Mesothelial cell of epicardium (in vitro differentiated cells): ENCODE measurements at regions not wholly inside any gene's neighbourhood (a gene's known extent, or its start where the extent isn't known, plus 50 kb on each side); places are given as distances from the start of the nearest gene placed in this dataset.
"Not testable (repeated sequence)": the region's sequence is repeated elsewhere in the genome, so short reads cannot be mapped to it uniquely, and the experiment has no call there.

Experiments
- DNase-seq, 2 experiments: peaks; one replicate each; pipeline ENCODE4 v3.0.0; 2021; ENCODE audit warnings: low spot score in 2 of 2; ENCODE audit not compliant: unreplicated experiment in 2 of 2
- H3K27ac Mint-ChIP-seq: 2 replicates; pipeline ENCODE4 v1.8.0; 2021; ENCODE audit warnings: mixed read lengths
- H3K27me3 Mint-ChIP-seq: 2 replicates; pipeline ENCODE4 v1.8.0; 2021; ENCODE audit warnings: low read depth, mixed read lengths
- H3K36me3 Mint-ChIP-seq: 2 replicates; pipeline ENCODE4 v1.8.0; 2021; ENCODE audit warnings: mixed read lengths
- H3K4me1 Mint-ChIP-seq: 2 replicates; pipeline ENCODE4 v1.8.0; 2021; ENCODE audit warnings: mixed read lengths
- H3K4me3 Mint-ChIP-seq: 2 replicates; pipeline ENCODE4 v1.8.0; 2021; ENCODE audit warnings: mild to moderate bottlenecking, moderate library complexity, mixed read lengths
- H3K9me3 Mint-ChIP-seq: 2 replicates; pipeline ENCODE4 v1.8.0; 2021; ENCODE audit warnings: mixed read lengths
- TF ChIP-seq, protein P1 (sequence below): fragments of 200-600 bp; sonication (generic); IDR thresholded peaks from one replicate; pipeline ENCODE4 v1.5.0; 2021; ENCODE audit warnings: antibody characterized with exemption; ENCODE audit not compliant: unreplicated experiment

DNA sequence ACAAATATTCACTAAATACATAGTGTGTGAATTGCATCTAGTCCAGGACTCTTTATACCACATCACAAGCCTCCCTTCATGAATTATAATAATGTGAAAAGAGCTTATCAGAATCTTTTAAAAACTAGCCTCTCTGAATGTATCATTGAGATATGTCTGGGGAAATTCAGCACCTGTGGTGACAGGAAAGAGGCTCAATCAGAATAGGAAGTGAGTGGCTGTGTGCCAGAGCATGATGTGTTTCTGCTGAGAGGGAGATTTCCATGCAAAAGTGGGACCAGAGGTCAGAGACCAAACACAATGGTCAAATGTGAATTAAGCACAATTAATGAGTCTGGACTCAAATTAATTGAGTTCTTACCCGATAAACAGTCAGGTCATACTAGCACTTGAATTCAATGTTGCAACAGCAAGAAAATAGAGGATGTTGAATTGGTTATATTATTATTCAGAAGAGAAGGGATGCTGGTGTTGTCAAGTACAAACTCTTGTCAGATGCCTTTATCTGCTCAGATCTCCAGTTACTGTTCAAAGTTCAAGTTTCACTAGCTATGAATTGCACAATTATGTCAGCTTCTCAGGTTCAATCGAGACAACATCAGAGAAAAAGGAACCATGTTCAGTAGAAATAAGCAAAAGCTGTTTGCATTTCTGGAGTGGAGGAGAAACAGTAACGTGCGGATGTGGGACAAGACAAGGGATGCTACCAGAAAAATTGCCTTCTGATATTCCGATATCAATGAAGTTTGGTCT lies 226.2 kb downstream of the ZNF326 start:
- peaks cover 17% of the 10 kb centered on the region for H3K9me3 Mint-ChIP-seq
- H3K27me3 Mint-ChIP-seq, result no peaks in the 10 kb centered on the region
- DNase-seq, result no peak
- H3K4me3 Mint-ChIP-seq, result no peak overlapping the region
- peaks cover 12% of the 10 kb centered on the region for H3K4me1 Mint-ChIP-seq
- H3K27ac Mint-ChIP-seq, result no peak overlapping the region
- TF ChIP-seq, protein P1, sequence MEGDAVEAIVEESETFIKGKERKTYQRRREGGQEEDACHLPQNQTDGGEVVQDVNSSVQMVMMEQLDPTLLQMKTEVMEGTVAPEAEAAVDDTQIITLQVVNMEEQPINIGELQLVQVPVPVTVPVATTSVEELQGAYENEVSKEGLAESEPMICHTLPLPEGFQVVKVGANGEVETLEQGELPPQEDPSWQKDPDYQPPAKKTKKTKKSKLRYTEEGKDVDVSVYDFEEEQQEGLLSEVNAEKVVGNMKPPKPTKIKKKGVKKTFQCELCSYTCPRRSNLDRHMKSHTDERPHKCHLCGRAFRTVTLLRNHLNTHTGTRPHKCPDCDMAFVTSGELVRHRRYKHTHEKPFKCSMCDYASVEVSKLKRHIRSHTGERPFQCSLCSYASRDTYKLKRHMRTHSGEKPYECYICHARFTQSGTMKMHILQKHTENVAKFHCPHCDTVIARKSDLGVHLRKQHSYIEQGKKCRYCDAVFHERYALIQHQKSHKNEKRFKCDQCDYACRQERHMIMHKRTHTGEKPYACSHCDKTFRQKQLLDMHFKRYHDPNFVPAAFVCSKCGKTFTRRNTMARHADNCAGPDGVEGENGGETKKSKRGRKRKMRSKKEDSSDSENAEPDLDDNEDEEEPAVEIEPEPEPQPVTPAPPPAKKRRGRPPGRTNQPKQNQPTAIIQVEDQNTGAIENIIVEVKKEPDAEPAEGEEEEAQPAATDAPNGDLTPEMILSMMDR, result no peak
- H3K36me3 Mint-ChIP-seq, result peaks cover 9% of the 10 kb centered on the region

DNA sequence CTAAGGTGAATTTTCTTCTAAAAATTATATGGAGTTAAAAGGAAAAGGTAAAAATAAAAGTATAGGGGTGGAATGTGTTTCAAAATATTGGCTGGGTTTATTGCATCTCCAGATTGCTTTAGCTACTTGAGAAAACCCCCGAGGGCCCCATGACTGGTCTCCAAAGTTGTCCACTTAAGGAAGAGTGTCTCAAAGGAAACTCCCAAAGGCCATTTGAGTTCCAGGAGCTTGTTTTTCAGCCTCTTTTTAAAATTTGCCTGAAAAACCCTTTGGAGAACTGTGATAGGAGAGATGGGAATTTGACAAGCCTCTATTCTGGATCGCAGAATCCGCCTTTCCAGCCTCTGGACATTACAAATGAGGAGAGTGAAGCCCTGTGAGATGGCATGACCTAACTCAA lies 225.6 kb downstream of the ZNF326 start:
- peaks cover 17% of the 10 kb centered on the region for H3K9me3 Mint-ChIP-seq
- TF ChIP-seq, protein P1, result no peak
- peaks cover 12% of the 10 kb centered on the region for H3K4me1 Mint-ChIP-seq
- no peak overlapping the region for H3K4me3 Mint-ChIP-seq
- no peak overlapping the region for H3K27ac Mint-ChIP-seq
- H3K27me3 Mint-ChIP-seq, result no peaks in the 10 kb centered on the region
- peaks cover 9% of the 10 kb centered on the region for H3K36me3 Mint-ChIP-seq
- no peak for DNase-seq

DNA sequence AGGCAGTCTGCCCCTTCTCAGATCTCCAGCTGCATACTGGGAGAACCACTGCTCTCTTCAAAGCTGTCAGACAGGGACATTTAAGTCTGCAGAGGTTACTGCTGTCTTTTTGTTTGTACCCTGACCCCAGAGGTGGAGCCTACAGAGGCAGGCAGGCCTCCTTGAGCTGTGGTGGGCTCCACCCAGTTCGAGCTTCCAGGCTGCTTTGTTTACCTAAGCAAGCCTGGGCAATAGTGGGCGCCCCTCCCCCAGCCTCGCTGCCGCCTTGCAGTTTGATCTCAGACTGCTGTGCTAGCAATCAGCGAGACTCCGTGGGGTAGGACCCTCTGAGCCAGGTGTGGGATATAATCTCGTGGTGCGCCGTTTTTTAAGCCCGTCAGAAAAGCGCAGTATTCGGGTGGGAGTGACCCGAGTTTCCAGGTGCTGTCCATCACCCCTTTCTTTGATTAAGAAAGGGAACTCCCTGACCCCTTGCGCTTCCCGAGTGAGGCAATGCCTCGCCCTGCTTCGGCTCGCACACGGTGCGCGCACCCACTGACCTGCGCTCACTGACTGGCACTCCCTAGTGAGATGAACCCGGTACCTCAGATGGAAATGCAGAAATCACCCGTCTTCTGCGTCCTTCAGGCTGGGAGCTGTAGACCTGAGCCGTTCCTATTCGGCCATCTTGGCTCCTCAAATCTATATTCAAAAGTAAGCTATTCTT lies 224.4 kb downstream of the ZNF326 start:
- H3K27ac Mint-ChIP-seq, result peak overlapping the region; percentile 75
- H3K27me3 Mint-ChIP-seq, result not testable (repeated sequence)

DNA sequence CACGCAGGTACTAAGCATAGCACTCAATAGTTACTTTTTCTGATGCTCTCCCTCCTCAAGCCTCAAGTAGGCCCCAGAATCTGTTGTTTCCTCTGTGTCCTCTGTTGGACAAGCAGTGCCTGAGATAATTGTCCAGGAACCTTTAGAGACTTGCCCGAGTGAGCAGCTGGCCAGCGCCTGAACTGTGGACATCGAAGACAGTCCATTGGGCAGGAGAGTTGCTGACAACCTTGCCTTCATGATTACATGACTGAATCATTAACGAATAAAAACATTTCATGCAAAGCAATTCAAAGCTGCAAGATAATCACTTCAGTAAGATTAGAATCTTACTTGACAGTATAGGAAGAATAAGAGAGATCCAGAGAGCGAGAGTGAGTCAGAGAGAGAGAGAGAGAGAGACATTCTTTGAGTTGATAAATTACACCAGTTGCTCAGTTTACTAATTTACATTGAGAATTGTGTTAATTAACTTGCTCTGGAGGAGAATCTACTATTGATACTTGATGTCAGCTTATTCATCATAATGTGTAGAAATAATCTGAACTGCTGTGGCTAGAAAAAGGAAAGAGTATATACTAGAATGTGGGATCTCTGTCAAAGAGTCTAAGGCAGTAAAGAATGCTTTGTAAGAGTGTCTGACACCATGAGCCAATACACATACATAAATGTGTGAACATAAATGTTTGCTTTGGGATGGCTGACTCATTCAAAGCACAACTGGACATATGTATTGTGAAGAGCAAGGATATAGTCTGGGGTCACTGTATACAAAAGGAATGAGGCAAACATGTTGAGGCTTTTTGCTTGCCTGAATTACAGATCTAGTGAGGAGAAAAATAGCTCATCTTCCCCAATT lies 216.0 kb downstream of the ZNF326 start:
- peaks cover 17% of the 10 kb centered on the region for H3K27me3 Mint-ChIP-seq
- H3K27ac Mint-ChIP-seq, result no peak overlapping the region
- no peaks in the 10 kb centered on the region for H3K36me3 Mint-ChIP-seq
- no peak overlapping the region for H3K4me3 Mint-ChIP-seq
- H3K9me3 Mint-ChIP-seq, result no peaks in the 10 kb centered on the region
- H3K4me1 Mint-ChIP-seq, result no peaks in the 10 kb centered on the region
- TF ChIP-seq, protein P1, result no peak
- no peak for DNase-seq

More for the DNA sequence above, 224.4 kb downstream of the ZNF326 start:
- DNase-seq, H3K9me3 Mint-ChIP-seq, H3K36me3 Mint-ChIP-seq: not testable (repeated sequence)
- Mint-ChIP-seq H3K4me1 (peaks cover 12% of the 10 kb centered on the region), H3K4me3 (peak overlapping the region; percentile 80)

DNA sequence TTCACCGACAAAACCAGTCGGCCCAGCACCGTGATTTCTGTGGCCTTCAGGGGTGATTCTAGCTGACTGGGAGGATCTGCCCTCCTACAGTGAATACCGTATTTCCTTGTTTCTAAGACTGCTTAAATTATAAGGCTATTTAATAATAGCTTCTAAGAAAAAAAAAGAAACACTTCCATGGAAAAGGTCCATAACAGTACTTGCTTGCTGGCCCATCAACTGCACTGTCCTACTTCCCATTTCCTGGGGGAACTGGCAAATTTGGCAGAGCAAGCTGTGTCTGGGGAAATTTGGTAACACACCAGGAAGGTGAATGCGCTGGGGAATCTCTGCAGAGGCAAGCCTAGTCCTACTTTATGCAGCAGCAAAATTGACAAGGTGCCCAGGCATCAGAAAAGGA lies 214.0 kb downstream of the ZNF326 start:
- TF ChIP-seq, protein P1, result no peak
- no peak overlapping the region for H3K27ac Mint-ChIP-seq
- DNase-seq, result no peak
- H3K4me3 Mint-ChIP-seq, result no peak overlapping the region
- no peaks in the 10 kb centered on the region for H3K36me3 Mint-ChIP-seq
- H3K9me3 Mint-ChIP-seq, result no peaks in the 10 kb centered on the region
- H3K27me3 Mint-ChIP-seq, result peaks cover 17% of the 10 kb centered on the region
- H3K4me1 Mint-ChIP-seq, result no peaks in the 10 kb centered on the region
